GM18867 (cell line): ENCODE measurements at regions not wholly inside any gene's neighbourhood (a gene's known extent, or its start where the extent isn't known, plus 50 kb on each side); places are given as distances from the start of the nearest gene placed in this dataset.

Experiments used
- ATAC-seq: cut with Tn5 transposase; IDR thresholded peaks from one replicate; pipeline ENCODE4 v1.9.1; 2021; ENCODE audit warnings: mild to moderate bottlenecking, moderate library complexity; ENCODE audit not compliant: unreplicated experiment

DNA sequence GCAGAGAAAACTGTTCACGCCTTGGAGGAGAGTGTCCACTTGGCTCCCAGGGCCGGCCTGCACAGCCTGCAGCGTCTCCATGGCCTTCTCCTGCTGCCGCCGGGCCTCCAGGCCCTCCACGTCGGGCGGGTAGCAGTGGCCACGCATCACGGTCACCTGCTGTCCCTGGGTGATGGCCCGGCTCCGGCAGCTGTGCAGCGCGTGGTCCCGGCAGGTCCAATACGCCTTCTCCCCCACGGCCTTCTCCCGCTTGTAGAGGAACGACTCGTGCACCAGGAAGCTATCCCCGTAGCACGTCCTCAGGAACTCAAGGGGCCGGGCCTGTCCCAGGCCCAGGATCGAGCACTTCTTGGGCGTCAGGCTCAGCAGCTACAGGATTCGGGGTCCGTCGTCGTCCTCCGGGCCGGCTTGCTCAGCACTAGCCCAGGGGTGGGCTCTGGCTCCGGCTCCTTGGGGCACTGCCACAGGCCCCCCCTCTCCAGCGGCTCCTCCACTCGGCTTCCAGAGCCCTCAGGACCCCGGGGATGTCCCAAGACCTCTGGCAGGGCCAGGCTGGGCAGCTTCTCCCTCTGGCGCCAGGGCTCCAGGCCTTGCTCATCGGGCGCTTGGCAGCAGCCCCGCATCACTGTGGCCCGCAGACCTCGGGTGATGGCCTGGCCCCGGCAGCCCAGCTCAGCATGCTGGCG is 83.6 kb upstream of the FXR1 start:
- ATAC-seq: no peak

DNA sequence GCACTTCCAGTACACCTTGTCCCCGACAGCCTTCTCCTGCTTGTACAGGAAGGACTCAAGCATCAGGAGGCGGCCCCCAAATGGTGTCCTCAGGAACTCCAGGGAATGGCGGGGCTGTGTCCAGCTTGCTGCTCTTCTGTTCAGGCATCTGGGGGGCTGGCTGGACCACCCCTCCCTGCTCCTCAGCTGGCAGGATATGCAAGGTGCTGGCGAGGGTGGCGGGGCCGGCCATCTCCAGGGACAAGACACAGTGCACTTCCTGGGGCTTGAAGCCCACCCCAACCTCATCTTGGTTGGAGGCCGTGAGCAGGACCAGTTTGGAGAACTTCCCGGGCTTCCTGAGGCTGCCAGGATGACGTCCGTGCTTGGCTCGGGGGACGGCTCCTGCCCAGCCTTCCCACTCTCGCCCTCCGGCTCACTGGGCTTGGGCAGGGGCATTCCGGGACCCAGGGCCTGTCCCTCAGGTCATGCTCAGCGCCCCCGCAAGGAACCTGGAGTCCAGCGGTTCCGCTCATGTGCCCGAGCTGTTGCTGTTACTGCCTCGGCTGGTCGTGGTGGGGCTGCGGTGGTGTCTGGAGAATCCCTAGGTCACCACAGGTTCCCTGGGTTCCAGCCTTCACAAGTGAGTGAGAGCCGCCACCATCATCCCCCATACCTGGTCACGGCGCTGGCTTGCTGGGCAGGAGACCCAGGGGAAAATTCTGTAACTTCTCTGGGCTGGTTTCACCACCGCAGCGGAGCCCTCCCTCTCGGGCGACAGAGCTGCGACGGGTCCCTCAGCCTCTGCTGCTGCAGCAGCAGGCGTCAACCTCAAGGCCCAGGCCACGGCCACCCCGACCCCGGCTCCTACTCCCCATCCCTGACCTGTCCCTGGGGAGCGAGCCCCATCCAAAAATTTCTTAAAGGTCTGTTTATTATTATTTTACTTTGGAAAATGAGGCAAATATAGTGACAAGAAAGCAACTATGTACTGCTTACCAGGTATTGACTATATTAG is 82.8 kb upstream of the FXR1 start:
- ATAC-seq: no peak

DNA sequence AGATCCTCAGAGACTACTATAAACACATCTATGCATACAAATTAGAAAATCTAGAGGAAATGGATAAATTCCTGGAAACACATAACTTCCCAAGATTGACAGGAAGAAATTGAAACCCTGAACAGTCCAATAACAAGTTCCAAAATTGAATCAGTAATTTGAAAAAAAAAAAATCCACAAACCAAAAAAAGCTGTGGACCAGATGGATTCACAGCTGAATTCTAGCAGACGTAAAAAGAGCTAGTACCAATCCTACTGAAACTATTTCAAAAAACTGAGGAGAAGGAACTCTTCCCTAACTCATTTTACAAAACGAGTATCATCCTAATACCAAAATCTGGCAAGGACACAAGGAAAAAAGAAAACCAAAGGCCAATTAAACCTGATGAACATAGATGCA is 77.0 kb upstream of the FXR1 start:
- ATAC-seq: no peak

GRCh38 chr3:180836766-180837165 is 75.7 kb upstream of the FXR1 start:
- no peak for ATAC-seq

- ATAC-seq: no peak
Observed at GRCh38 chr3:180854887-180855286, 57.6 kb upstream of the FXR1 start.

DNA sequence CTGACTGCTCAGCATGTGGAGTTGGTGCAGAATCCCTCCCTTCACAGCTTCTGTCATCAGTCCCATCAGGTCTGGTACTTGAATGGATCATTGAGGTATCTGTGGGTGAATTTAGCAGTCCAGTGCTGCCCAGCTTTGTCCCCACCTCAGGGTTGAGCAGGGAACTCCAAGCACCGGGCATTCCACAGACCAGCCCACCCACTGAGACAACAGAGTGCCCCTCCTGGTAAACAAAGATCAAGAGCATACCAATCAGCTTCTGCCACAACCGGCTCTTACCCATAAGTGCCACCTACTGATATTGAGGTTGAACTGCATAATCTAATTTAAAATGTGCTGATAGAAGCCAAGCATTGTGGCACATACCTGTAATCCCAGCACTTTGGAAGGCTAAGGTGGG is 57.1 kb upstream of the FXR1 start:
- peak; percentile 72 for ATAC-seq

- no peak for ATAC-seq
Observed at GRCh38 chr3:180855956-180856355, 56.5 kb upstream of the FXR1 start.

GRCh38 chr3:180860180-180860858 is 52.2 kb upstream of the FXR1 start:
- ATAC-seq: no peak
